Hematopoietic multipotent progenitor cell treated with erythropoietin and hydrocortisone succinate and interleukin-3 and kit ligand, for 4 days (in vitro differentiated cells): ENCODE measurements at regions not wholly inside any gene's neighbourhood (a gene's known extent, or its start where the extent isn't known, plus 50 kb on each side); places are given as distances from the start of the nearest gene placed in this dataset.

Source experiments
- DNase-seq: peaks from one replicate; pipeline ENCODE4 v3.0.0-alpha.2; 2015

DNA sequence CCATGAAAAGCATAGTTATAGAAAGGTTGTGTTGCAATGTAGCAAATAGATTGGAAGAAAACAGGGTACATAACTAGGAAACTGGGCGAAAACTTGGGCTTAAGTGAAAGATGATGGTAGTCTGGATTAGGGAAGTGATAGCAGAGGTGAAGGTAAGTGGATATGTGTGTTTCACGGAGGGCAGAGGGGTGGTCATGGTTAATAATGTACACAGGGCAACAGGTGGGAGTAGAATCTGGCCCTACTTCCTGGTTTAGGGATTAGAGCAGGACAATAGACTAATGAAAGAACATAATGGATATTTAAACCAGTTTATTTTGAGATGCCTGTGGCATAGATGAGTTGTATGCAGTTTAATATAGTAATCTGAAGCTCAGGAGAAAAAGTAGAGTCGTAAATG lies 257.3 kb upstream of the SPRY2 start:
- no peak for DNase-seq

DNA sequence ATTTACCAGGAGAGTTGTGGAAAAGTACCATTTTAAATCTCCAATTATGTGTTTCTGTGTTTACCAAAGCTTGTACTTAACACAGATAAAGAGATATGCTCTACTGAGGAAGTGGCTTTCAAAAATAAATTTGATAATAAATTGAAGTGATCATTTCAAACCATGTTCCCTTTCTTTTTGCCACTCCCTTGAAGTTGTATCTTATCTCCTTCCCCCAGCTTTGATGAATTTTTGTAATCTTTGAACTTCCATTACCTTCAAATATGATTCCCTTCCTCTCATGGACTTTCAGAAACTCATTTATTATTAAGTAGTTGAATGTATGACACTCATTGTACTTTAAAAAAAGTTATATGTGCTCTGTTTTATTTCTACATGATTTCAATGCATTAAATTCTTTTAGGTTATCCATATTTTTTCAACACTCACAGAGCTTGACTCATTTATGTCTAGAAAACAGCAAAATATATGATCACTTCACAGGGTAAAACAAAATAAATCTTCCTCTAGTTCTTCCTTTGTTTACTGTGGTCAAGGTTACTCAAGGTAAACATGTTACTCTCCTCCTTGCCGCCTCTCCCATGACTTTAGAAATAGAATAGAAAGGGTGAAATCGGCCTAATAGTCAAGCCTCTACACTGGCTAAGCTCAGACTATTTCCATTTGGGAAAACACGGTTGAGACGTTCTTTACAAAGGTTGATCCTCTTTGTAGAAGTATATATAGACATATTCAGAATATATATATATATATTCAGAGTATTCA lies 251.2 kb upstream of the SPRY2 start:
- peak; percentile 85 for DNase-seq

DNA sequence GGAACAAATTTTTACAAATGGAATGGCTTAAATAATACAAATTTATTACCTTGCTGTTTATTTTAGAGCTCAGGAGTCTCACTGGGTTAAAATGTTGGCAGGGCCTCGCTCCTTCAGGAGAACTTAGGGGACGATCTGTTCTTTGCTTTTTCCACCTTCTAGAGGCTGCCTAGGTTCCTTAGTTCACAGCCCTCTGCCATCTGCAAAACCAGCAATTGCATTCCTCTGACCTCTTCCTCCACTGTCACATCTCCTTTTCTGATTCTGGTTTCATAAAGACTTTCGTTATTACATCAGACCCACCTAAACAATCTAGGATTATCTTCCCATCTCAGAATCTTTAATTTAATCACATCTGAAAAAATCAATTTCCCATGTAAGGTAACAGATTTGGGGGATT lies 249.6 kb upstream of the SPRY2 start:
- DNase-seq, result no peak

DNA sequence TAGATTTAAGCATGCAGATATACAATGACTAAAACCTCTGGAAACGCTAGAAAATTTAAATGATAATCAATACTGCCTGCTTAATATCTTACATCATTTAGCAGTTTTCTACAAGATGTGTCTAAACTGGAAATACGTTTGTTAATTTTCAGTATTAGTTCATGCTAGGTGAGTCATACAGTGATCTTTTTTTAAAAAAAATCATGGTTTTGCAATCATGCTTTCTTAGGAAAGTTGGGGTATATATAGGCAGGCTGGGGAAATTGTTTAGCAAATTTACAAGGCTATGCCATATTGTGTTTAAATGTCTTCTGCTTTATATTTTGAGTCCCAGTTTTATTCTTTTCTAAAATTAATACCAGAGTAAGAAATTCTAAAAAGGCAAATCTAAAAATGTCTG lies 245.4 kb upstream of the SPRY2 start:
- no peak for DNase-seq

DNA sequence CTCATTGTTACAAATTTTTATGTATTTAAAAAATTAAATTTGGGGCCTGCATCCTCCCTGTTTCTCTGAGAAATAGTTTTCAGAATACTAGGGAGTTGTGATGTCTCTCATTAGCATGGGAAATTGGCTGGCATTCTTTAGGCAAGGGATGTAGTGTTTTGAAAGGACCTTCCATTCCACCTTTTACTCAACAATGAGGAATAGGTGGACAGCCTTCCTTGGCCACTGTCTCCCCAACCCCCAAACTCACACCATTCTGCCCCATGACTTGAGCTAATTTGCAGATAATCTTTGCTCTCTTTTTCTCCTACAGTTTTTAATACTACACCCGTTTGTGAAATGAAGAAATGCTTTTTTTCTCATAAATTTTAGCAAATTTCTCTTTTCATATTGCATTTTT lies 244.6 kb upstream of the SPRY2 start:
- DNase-seq, result no peak

DNA sequence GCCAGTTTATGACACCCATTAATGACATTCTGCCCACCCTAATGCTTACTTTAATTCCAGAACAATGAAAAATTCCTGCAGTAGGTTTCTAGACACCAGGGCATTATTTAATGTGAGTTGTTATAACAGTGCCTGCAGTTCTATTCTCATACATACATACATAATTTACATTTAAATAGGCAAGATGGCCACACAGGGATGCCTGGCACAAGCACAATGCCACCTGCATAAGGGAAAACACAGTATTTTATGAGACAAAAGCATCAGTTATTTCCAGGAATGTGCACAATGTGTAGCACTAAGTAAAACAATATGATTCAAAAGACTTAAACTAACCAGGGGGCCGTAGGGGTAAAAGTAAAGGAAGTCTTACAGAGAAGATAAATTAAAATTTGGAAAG lies 243.9 kb upstream of the SPRY2 start:
- DNase-seq, result no peak

DNA sequence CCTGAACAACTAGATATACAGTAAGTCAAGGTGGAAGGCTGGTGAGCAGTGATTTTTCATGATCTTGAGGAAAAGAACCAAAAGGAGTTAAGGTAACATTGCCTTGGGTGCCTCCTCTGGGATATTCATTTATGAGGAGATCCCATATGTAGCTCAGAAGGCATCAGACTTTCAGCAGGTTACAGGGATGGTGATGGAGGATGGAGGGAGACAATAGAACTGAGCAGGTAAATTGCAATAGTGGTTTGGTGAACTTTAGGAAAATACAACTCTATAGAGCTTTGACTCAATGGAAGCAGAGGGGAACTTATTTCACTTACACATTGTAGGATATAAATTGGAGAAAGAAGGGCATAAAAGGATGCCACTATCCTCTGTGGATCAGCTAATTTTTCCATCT lies 243.4 kb upstream of the SPRY2 start:
- DNase-seq, result no peak

DNA sequence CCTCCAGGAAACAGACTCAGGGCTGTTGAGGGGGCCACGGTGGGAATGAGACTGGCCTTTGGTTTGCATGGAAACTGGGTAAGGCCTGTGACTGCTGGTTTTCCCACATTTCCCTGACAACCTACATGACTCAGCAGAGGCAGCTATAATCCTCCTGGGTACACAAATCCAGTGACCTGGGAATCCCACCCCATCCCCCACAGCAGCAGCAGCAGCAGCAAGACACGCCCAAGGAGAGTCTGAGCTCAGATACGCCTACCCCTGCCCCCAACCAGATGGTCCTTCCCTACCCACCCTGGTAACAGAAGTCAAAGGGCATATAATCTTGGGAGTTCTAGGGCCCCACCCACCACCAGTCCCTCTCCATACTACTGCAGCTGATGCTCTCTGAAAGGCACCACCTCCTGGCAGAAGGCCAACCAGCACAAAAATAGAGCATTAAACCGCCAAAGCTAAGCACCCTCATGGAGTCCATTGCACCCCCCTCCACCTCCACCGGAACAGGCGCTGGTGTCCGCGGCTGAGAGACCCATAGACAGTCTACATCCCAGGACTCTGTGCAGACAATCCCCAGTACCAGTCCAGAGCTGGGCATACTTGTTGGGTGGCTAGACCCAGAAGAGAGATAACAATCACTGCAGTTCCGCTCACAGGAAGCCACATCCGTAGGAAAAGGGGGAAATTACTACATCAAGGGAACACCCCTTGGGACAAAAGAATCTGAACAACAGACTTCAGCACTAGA lies 237.2 kb upstream of the SPRY2 start:
- DNase-seq, result no peak

DNA sequence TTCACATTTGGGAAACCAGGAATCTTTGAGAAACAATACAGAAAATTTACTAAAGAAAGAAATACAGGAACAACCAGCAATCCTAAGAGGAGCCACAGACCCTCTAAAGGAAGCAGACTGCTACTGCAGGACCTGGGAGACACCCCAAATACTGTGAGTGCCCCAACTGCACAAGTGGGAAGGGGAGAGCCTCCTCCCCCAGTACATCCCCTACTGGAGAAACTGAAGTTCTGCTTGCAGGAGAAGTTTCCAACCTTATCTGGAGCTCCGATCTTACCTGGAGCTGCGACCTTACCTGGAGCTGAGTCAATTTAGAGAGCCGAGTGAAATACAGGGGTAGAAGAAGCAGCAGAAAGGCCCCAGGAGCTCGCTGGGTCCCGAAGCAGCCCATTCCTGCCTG lies 236.4 kb upstream of the SPRY2 start:
- no peak for DNase-seq

DNA sequence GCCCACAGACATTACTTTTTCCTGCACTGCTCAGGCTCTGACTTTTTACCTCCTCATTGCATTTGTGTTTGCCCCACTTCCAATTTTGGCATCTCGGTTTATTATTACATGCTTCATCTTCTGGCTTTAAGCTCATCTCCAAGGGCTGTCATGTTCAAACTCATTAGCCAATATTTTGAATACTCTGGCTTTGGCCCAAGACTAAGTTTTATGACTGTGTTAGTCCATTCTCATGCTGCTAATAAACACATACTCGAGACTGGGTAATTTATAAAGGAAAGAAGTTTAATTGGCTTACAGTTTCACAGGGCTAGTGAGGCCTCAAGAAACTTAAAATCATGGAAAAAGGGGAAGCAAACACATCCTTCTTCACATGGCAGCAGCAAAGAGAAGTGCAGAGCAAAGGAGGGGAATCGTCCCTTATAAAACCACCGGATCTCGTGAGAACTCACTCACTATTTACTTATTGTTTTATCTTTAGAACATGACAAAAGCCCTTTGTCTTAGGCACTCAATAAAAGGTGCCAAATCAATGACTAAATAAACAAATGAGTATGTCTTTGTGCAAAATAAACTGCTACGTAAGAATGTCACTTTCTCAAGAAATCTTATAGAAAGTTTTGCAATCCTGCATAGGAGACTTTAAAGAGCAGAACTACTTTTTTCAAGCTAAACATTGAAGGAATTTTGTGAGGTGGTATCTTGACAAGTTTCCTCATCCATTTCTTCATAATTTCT lies 233.4 kb upstream of the SPRY2 start:
- no peak for DNase-seq

DNA sequence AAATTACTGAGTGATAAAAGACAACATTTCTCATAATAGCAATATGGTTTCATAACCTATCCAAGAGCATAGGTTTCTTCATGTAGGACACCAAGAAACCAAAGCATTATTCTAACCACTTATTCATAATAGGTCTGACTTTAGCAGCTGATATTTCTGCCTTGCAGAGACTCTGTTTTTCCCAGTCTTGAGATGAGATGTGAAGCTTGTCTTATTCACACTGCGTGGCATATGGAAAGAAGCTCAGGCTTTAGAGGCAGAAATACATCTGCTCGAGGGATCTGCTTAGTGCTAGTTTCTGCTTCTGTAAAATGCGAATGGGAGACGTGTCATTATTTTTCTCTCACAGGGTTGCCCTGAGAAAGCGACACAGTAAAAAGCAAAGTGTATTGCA lies 232.0 kb upstream of the SPRY2 start:
- DNase-seq, result no peak

DNA sequence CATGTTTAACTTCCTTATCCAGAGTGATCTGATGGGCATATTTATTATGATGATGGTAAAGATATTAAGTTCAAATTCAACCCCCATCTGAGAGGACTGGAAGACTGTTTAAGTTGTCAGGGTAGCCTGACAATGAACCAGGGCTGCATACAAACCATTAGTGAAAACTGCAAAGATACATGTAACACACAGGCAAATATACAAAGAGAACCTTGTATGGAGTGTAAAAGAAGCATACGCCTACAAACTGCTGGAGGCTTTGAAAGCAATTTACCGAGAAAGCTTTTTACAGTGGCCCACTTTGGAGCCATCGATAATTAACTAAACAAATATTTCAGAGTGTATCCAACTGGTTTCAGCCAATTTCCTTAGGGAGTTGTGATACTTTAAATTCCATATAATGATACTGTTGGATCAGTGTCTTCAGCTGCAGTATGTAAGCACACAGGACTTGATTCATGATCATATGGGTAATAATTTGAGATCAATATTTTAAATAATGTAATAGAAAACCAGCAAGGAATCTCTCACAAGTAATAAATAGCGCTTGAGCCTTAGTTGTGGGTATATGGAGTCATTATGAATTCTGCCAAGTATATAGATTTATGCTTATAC lies 231.5 kb upstream of the SPRY2 start:
- no peak for DNase-seq

DNA sequence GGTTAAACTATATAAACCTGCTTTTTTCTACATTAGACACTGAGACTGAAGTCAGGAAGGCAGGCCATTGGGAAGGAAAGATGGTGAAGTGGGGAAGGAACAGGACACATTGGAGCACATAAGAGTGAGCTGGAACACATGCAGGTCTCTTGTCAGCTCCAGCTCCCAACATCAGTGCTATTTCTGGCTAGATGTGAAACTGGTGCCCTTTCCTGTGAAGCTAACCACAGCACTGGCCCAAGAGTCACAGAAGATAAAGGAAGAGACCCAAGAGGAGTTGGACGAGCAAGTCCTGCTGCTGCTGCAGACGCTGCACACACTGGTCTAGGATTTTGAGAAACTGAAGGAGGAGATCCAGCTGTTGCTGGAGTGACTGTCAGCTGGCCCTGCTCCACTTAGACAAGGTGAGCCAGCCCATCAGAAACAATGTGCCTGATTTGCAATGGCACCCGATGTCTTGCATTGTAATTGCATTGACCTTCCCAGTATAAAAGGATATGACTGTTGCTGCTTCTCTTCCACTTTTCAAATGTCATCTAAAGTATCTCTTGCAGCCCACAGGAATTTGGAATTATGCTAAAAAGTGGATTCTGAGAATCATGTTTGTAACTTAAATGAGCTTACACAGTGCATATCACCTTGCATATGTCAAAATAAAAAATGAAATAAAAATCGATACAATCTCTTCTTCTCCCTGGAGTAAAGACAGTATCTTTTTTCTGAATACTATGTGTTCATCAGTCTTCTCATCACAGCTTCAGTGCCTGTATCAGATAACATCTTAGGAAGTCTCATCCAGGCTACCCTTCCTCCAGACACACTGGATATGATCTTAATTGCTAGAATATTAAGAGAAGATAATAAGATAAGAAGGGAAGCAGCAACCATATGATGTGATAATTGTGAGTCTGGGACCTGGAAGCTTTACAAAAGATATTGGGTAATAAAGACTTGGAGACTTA lies 230.7 kb upstream of the SPRY2 start:
- DNase-seq, result peak; percentile 20

DNA sequence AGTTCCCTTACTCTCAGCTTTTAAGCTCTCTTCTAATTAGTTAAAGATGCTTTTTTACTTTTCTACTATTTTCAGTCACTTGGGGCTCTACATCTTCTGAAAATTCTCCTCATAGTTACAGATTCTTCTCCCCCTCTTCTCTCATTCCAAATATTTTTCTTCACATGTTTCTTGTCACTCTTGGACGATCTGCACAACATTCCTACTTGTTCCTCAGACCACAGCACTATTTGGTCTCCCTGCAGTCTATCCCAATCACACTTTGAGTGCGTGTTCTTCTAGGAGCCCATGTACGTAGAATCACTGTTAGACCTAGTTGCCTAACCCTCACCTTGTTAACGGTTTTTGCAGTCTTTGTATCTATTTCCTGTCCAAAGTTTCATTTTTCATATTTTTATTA lies 222.5 kb upstream of the SPRY2 start:
- DNase-seq, result no peak

DNA sequence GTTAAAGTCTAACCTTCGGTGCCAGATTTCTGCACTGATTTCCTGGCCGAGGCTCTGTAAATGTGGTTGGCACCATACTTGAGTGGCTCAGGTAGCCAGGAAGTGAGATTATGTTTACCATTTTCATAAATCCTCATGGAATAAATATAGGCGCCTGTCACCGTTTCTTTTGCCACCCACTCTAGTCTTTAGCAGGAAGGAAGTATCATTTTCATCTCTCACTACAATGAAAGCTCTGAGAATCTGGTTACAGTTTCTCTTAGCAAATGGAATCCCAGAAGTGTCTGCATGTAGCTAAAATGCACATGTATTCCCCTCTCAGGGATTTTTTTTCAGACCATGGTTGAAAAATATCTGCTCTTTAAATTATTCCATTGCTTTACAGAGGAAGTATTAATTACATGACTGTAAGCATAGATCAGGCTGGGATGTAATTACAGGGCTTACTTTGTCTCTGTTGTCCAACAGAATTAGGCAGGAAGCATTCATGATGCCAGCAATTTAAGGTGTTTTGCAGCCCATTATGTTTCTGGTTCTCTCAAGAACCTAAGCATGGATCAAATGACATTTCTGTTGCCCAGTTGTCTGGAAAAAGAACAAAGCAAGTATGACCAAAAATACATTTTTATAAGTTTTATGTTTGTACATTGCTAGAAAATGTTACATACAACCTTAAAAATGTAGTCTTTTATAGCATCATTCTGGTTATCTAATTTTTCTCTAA lies 221.7 kb upstream of the SPRY2 start:
- DNase-seq, result no peak

DNA sequence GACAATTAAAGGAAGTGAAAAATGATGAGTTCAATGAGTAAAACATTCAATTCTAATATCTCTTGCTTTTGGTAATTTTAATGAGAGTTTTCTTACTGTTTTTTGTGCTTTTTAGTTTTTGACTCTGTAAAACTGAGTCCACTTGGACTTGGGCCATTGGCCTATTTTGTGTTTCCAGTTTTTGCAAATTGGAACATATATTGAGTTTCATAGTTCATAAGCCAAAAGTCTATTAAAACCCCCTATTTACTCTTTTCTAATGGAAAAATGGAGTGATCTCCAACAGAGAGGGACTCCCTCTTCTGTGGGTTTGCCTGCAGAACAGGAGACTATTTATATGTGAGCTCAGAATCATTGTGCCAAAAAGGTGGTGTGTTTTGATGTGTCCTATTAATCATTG lies 219.7 kb upstream of the SPRY2 start:
- DNase-seq, result no peak

DNA sequence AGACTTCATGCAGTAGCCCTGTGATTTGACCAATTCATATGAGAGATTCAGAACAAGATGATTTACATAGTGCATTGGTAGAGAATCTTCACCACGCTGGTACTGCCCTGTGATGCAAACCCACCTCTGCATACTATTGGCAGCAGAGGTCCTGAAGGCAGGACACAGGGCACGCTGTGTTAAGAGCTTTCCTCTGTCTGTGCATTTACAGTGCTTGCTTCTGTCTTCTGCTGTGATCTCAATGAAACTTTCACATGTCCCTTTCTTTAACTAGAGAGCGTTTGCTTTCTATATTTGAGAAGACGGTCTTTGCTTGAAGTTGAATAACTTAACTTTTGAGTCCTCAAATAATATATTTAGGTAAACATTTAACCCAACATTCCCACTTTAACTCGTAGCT lies 219.0 kb upstream of the SPRY2 start:
- no peak for DNase-seq

DNA sequence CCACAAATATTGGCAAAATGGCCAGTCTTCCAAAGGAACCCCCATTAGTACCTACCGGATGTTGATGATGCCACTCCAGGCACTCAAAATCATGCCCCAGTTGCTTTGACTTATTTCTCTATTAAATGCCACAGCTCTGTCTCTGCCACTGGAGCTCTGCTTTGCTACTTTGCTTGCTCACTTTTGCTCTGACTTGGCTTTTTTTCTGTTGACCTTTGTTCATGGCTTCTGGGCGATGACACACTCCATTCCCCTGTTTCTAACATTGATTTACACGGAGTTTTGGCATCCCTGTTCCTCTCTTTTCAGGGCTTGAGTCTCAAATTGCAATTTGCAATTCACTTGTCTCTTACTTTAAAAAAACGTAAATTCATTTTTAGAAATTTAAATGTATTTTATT lies 217.1 kb upstream of the SPRY2 start:
- no peak for DNase-seq

DNA sequence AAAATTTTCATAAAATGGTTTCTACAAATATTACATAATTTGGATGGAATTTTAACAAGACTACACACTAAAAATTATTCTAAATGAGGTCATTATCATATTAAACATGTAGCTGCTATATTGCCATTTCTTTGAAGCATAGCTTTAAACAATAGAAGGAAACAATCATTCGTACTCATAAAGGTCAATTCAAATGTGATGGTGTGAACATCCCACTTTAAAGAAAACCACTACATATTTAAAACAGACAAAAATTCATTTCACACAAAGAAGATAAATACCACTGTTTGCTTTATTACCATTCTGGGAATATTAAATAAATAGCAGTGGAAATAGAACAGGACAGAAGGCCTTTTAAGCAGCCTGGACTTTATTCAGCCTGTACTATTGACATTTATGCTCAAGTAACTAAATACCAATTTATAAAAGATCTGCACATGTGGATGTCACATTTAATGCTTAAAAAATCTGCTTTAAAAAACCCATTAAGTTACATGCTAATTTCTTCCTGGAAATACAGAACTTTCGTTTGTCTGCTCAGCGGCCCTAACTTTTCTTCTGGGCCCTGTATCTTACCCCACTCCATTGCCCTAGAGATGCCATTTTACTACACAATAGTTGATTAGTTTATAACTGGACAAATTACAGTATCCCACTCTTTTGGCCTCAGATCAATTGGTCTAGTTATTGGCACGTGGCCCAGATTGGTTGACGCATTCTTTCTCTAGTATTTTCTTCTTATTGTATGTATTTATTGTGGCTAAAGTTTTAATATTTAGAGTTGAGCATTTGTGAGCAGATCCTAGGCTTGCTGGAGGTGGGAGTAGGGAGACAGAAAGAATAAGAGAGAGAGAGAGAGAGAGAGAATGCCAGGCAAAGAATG lies 215.1 kb upstream of the SPRY2 start:
- no peak for DNase-seq

DNA sequence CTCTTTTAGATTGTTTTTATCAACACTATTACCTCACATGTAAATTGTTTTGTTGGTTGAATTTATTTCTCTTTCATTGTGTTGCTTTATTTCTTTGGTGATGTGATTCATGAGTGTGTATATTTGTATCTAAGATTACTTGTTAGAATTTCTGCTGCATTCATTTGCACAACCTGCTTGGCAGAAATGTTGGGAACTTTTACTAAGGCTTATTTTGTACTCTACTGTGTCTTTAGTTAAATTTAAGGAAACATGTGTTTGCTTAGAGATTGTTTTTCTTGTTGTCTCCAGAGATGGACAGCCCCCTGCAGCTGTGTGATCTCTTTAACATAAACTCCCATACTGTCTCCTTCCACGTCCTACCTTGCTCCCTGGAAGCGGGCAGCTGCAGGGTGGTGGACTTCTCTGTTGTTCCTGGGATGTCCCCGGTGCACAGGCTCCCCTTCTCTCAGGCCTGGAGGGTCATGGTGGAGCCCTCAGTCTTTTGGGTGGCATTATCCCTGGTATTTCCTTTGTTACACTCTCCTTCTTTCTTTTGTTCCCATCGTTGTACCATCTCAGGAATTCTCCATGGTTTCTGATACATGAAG lies 212.0 kb upstream of the SPRY2 start:
- no peak for DNase-seq
